Liver (tissue), 8 donors: ENCODE measurements at regions not wholly inside any gene's neighbourhood (a gene's known extent, or its start where the extent isn't known, plus 50 kb on each side); places are given as distances from the start of the nearest gene placed in this dataset.

Source experiments
- DNase-seq: peaks from one replicate; pipeline ENCODE4 v3.0.0-alpha.2; 2017; ENCODE audit warnings: low spot score
- H3K27ac ChIP-seq, 2 donors: one replicate each; pipeline ENCODE4 v1.7.0; 2013; ENCODE audit warnings: inconsistent platforms in 2 of 2, low read length in 2 of 2, control low read depth in 1 of 2, low read depth in 1 of 2, mild to moderate bottlenecking in 1 of 2
- H3K27me3 ChIP-seq, 4 donors: one replicate each; pipeline versions ENCODE4 v1.6.1 to v1.7.0; 2013; ENCODE audit warnings: low read length in 3 of 4, inconsistent platforms in 1 of 4, mild to moderate bottlenecking in 1 of 4, moderate library complexity in 1 of 4; ENCODE audit not compliant: control insufficient read depth in 4 of 4, insufficient read depth in 4 of 4
- H3K36me3 ChIP-seq, 4 donors: one replicate each; pipeline versions ENCODE4 v1.6.1 to v1.7.0; 2013; ENCODE audit warnings: low read length in 3 of 4, mild to moderate bottlenecking in 3 of 4, low read depth in 1 of 4, moderate library complexity in 1 of 4; ENCODE audit not compliant: control insufficient read depth in 4 of 4, insufficient read depth in 3 of 4
- H3K4me1 ChIP-seq, 4 donors: one replicate each; pipeline versions ENCODE4 v1.6.1 to v1.7.0; 2013; ENCODE audit warnings: low read length in 3 of 4, mild to moderate bottlenecking in 3 of 4, moderate library complexity in 1 of 4; ENCODE audit not compliant: control insufficient read depth in 4 of 4, insufficient read depth in 4 of 4
- H3K4me3 ChIP-seq, 3 donors: one replicate each; pipeline versions ENCODE4 v1.6.1 to v1.7.0; 2013; ENCODE audit warnings: low read length in 3 of 3, control low read depth in 1 of 3, low read depth in 1 of 3, mild to moderate bottlenecking in 1 of 3
- H3K9ac ChIP-seq, 2 donors: one replicate each; pipeline ENCODE4 v1.7.0; 2013; ENCODE audit warnings: low read length in 2 of 2, mild to moderate bottlenecking in 2 of 2, moderate library complexity in 2 of 2, control low read depth in 1 of 2, low read depth in 1 of 2
- H3K9me3 ChIP-seq, 4 donors: one replicate each; pipeline versions ENCODE4 v1.6.1 to v1.7.0; 2013; ENCODE audit warnings: low read length in 3 of 4; ENCODE audit not compliant: control insufficient read depth in 4 of 4
- FOXA1 ChIP-seq: IDR thresholded peaks from 2 replicates; pipeline ENCODE4 v1.6.1; 2016; ENCODE audit warnings: antibody characterized with exemption
- FOXA2 ChIP-seq: IDR thresholded peaks from 2 replicates; pipeline ENCODE4 v1.6.1; 2016; ENCODE audit warnings: antibody characterized with exemption
- GABPA ChIP-seq, 2 donors: IDR thresholded peaks in 1 of 2; conservative IDR thresholded peaks in 1 of 2; 2 replicates each; pipeline ENCODE4 v1.6.1; 2016; ENCODE audit warnings: antibody characterized with exemption in 2 of 2, mild to moderate bottlenecking in 1 of 2, moderate library complexity in 1 of 2
- HNF4A ChIP-seq, 2 donors: conservative IDR thresholded peaks; 2 replicates each; pipeline ENCODE4 v1.6.1; 2016; ENCODE audit warnings: antibody characterized with exemption in 2 of 2, mild to moderate bottlenecking in 2 of 2
- HNF4G ChIP-seq: IDR thresholded peaks from 2 replicates; pipeline ENCODE4 v1.6.1; 2016; ENCODE audit warnings: antibody characterized with exemption
- JUND ChIP-seq, 2 donors: IDR thresholded peaks; 2 replicates each; pipeline ENCODE4 v1.6.1; 2016; ENCODE audit warnings: antibody characterized with exemption in 2 of 2
- NR2F2 ChIP-seq: IDR thresholded peaks from 2 replicates; pipeline ENCODE4 v1.6.1; 2016; ENCODE audit warnings: antibody characterized with exemption
- RAD21 ChIP-seq, 2 donors: IDR thresholded peaks; 2 replicates each; pipeline ENCODE4 v1.6.1; 2016; ENCODE audit warnings: antibody characterized with exemption in 2 of 2, mild to moderate bottlenecking in 2 of 2
- RXRA ChIP-seq, 2 donors: IDR thresholded peaks; 2 replicates each; pipeline ENCODE4 v1.6.1; 2017 to 2018; ENCODE audit warnings: antibody characterized with exemption in 2 of 2, mild to moderate bottlenecking in 1 of 2
- SP1 ChIP-seq: IDR thresholded peaks from 2 replicates; pipeline ENCODE4 v1.6.1; 2018; ENCODE audit warnings: antibody characterized with exemption, mild to moderate bottlenecking
- TAF1 ChIP-seq: conservative IDR thresholded peaks from 2 replicates; pipeline ENCODE4 v1.6.1; 2016; ENCODE audit warnings: antibody characterized with exemption, mild to moderate bottlenecking
- YY1 ChIP-seq: IDR thresholded peaks from 2 replicates; pipeline ENCODE4 v1.6.1; 2016; ENCODE audit warnings: antibody characterized with exemption, mild to moderate bottlenecking
- WGBS: extraction: QIAGEN DNeasy Blood & Tissue Kit; methylation state at CpG from one replicate; pipeline ENCODE4 v1.1.7; 2013; 5-methylcytosine and 5-hydroxymethylcytosine counted together
- TF ChIP-seq, protein P1 (sequence below): IDR thresholded peaks from 2 replicates; pipeline ENCODE4 v1.6.1; 2016; ENCODE audit warnings: antibody characterized with exemption
- TF ChIP-seq, protein P2 (sequence below): IDR thresholded peaks from 2 replicates; pipeline ENCODE4 v1.6.1; 2016; ENCODE audit warnings: antibody characterized with exemption, mild to moderate bottlenecking
- TF ChIP-seq, protein P3 (sequence below): IDR thresholded peaks from 2 replicates; pipeline ENCODE4 v1.6.1; 2016; ENCODE audit warnings: antibody characterized with exemption
- TF ChIP-seq, protein P4 (sequence below): fragments of 150-350 bp; IDR thresholded peaks from 2 replicates; pipeline ENCODE4 v1.5.1; 2017; ENCODE audit warnings: improper control_type of control experiment, low read depth, low read length; ENCODE audit not compliant: missing input control
- TF ChIP-seq, protein P5 (sequence below): IDR thresholded peaks from 2 replicates; pipeline ENCODE4 v1.6.1; 2016; ENCODE audit warnings: antibody characterized with exemption
- donor health status: healthy.
- donor health status: healthy.
- donor health status: healthy.
- donor health status: healthy.
- donor health status: healthy.

DNA sequence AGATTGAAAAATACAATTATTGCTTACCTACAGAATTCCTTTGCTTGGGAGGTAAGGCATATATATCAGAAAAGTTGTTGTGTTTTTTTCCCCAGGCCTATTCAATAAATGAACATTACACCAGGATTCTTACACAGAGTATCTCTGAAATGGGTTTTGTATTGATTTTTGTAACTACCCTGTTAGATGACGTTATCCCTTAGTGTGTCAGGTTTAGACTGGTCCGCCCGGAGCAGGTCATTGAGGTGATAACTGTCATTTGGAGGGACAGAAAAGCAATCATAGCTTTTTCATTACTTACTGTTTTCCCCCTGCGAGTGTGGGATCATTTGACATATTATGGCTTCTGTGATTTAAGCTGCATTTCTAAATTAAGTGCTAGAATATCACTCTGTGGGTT, 715.2 kb upstream of the ADAMTS16 start:
- DNase-seq: no peak
- Histone ChIP-seq H3K9ac (no peak overlapping the region), H3K27ac (no peak overlapping the region), H3K36me3 (no peaks in the 10 kb centered on the region), H3K4me3 (no peak overlapping the region), H3K9me3 (no peaks in the 10 kb centered on the region), H3K27me3 (peaks cover 0 to 2% (median 0%) of the 10 kb centered on the region in 4 donors), H3K4me1 (no peaks in the 10 kb centered on the region)
- TF ChIP-seq HNF4G (no peak), NR2F2 (no peak), FOXA1 (no peak), GABPA (IDR thresholded peaks at IDR 0.05 in 1 of 2, conservative IDR thresholded peaks at IDR 0.05 in 1 of 2) (no peak), TAF1 (no peak), YY1 (no peak)
- TF ChIP-seq, protein P1, sequence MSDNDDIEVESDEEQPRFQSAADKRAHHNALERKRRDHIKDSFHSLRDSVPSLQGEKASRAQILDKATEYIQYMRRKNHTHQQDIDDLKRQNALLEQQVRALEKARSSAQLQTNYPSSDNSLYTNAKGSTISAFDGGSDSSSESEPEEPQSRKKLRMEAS: no peak
- TF ChIP-seq, protein P2, sequence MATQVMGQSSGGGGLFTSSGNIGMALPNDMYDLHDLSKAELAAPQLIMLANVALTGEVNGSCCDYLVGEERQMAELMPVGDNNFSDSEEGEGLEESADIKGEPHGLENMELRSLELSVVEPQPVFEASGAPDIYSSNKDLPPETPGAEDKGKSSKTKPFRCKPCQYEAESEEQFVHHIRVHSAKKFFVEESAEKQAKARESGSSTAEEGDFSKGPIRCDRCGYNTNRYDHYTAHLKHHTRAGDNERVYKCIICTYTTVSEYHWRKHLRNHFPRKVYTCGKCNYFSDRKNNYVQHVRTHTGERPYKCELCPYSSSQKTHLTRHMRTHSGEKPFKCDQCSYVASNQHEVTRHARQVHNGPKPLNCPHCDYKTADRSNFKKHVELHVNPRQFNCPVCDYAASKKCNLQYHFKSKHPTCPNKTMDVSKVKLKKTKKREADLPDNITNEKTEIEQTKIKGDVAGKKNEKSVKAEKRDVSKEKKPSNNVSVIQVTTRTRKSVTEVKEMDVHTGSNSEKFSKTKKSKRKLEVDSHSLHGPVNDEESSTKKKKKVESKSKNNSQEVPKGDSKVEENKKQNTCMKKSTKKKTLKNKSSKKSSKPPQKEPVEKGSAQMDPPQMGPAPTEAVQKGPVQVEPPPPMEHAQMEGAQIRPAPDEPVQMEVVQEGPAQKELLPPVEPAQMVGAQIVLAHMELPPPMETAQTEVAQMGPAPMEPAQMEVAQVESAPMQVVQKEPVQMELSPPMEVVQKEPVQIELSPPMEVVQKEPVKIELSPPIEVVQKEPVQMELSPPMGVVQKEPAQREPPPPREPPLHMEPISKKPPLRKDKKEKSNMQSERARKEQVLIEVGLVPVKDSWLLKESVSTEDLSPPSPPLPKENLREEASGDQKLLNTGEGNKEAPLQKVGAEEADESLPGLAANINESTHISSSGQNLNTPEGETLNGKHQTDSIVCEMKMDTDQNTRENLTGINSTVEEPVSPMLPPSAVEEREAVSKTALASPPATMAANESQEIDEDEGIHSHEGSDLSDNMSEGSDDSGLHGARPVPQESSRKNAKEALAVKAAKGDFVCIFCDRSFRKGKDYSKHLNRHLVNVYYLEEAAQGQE: no peak
- 74% methylated on average over 4 of the region's 4 CpGs for WGBS

DNA sequence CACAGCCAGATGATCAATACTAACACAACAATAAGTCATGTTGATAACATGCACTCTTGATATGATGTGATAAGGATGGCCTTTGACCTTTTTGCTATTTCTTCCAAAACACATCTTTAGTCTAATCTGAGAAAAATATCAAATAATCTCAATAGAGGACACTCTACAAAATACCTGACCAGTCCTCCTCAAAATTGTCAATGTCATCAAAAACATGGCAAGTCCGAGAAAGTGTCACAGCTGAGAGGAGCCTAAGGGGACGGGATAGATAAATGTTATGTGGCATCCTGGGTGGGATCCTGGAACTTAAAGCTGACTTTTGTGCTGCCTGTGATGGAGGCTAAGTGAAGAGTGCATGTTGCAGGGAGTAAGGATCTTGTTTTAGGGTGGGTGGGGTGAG, 699.6 kb upstream of the ADAMTS16 start:
- no peaks in the 10 kb centered on the region for H3K36me3 ChIP-seq
- no peaks in the 10 kb centered on the region for H3K9me3 ChIP-seq
- H3K4me1 ChIP-seq: no peaks in the 10 kb centered on the region
- WGBS: 72% methylated on average over 2 of the region's 2 CpGs
- no peak for TF ChIP-seq JUND (IDR thresholded peaks at IDR 0.05)
- no peak for TF ChIP-seq YY1
- TF ChIP-seq RXRA (IDR thresholded peaks at IDR 0.05): no peak
- TF ChIP-seq HNF4A (conservative IDR thresholded peaks at IDR 0.05): no peak
- TF ChIP-seq, protein P3, sequence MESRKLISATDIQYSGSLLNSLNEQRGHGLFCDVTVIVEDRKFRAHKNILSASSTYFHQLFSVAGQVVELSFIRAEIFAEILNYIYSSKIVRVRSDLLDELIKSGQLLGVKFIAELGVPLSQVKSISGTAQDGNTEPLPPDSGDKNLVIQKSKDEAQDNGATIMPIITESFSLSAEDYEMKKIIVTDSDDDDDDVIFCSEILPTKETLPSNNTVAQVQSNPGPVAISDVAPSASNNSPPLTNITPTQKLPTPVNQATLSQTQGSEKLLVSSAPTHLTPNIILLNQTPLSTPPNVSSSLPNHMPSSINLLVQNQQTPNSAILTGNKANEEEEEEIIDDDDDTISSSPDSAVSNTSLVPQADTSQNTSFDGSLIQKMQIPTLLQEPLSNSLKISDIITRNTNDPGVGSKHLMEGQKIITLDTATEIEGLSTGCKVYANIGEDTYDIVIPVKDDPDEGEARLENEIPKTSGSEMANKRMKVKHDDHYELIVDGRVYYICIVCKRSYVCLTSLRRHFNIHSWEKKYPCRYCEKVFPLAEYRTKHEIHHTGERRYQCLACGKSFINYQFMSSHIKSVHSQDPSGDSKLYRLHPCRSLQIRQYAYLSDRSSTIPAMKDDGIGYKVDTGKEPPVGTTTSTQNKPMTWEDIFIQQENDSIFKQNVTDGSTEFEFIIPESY: no peak
- no peak for TF ChIP-seq GABPA (IDR thresholded peaks at IDR 0.05 in 1 of 2, conservative IDR thresholded peaks at IDR 0.05 in 1 of 2)
- TF ChIP-seq TAF1: no peak
- TF ChIP-seq NR2F2: no peak
- TF ChIP-seq, protein P4, sequence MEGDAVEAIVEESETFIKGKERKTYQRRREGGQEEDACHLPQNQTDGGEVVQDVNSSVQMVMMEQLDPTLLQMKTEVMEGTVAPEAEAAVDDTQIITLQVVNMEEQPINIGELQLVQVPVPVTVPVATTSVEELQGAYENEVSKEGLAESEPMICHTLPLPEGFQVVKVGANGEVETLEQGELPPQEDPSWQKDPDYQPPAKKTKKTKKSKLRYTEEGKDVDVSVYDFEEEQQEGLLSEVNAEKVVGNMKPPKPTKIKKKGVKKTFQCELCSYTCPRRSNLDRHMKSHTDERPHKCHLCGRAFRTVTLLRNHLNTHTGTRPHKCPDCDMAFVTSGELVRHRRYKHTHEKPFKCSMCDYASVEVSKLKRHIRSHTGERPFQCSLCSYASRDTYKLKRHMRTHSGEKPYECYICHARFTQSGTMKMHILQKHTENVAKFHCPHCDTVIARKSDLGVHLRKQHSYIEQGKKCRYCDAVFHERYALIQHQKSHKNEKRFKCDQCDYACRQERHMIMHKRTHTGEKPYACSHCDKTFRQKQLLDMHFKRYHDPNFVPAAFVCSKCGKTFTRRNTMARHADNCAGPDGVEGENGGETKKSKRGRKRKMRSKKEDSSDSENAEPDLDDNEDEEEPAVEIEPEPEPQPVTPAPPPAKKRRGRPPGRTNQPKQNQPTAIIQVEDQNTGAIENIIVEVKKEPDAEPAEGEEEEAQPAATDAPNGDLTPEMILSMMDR: no peak
- TF ChIP-seq HNF4G: no peak
- TF ChIP-seq, protein P1: no peak
- TF ChIP-seq SP1: no peak
- no peak for TF ChIP-seq FOXA2
- TF ChIP-seq RAD21 (IDR thresholded peaks at IDR 0.05): no peak
- TF ChIP-seq, protein P2: no peak
- TF ChIP-seq FOXA1: no peak
- TF ChIP-seq, protein P5, sequence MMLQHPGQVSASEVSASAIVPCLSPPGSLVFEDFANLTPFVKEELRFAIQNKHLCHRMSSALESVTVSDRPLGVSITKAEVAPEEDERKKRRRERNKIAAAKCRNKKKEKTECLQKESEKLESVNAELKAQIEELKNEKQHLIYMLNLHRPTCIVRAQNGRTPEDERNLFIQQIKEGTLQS: no peak
- no peak overlapping the region for H3K27ac ChIP-seq
- no peak overlapping the region for H3K4me3 ChIP-seq
- DNase-seq: no peak
- no peaks in the 10 kb centered on the region for H3K27me3 ChIP-seq
- H3K9ac ChIP-seq: no peak overlapping the region
